ENCODE measurements at regions not wholly inside any gene's neighbourhood (a gene's known extent, or its start where the extent isn't known, plus 50 kb on each side); places are given as distances from the start of the nearest gene placed in this dataset.
A peak's percentile ranks its signal among the peaks of the same experiment; 100 is the strongest.

DNA sequence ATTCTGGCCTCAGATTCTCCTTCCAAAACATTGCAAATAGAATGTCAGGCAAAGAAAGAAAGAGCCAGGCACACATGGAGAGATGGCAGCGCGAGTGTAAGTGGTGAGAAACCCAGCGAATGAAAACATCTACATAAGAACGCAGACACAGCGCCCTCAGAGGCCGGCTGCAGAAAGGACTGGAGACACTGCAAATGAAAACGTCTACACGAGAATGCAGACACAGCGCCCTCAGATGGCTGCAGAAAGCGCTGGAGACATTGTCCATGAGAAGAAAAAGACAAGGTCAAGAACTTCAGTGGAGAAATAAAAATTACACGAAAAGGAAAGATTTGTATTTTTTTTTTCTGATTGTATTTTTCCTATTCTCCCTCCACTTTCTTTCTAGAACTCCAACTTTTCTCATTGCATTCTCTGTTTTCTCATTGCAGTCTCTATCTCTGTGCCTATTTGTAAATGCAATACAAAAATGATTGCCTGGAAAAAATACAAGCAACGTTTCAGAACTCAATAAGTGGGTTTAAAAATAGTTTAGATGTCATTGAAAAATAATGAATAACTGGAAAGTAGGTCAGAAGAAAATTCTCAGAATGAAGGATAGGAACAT is 117.9 kb upstream of the LPCAT1 start (continued):
- TF ChIP-seq PHF8 (CRISPR knock-in tag; IDR thresholded peaks at IDR 0.05): no peak
- no peak for TF ChIP-seq GPN1 (CRISPR knock-in tag; IDR thresholded peaks at IDR 0.05; ENCODE audit: borderline replicate concordance)
- TF ChIP-seq, protein P1, sequence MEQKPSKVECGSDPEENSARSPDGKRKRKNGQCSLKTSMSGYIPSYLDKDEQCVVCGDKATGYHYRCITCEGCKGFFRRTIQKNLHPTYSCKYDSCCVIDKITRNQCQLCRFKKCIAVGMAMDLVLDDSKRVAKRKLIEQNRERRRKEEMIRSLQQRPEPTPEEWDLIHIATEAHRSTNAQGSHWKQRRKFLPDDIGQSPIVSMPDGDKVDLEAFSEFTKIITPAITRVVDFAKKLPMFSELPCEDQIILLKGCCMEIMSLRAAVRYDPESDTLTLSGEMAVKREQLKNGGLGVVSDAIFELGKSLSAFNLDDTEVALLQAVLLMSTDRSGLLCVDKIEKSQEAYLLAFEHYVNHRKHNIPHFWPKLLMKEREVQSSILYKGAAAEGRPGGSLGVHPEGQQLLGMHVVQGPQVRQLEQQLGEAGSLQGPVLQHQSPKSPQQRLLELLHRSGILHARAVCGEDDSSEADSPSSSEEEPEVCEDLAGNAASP (CRISPR knock-in tag; IDR thresholded peaks at IDR 0.05; ENCODE audit: borderline replicate concordance): peak; percentile 18; the same call in 1 of the 2 replicates
- TF ChIP-seq, protein P2, sequence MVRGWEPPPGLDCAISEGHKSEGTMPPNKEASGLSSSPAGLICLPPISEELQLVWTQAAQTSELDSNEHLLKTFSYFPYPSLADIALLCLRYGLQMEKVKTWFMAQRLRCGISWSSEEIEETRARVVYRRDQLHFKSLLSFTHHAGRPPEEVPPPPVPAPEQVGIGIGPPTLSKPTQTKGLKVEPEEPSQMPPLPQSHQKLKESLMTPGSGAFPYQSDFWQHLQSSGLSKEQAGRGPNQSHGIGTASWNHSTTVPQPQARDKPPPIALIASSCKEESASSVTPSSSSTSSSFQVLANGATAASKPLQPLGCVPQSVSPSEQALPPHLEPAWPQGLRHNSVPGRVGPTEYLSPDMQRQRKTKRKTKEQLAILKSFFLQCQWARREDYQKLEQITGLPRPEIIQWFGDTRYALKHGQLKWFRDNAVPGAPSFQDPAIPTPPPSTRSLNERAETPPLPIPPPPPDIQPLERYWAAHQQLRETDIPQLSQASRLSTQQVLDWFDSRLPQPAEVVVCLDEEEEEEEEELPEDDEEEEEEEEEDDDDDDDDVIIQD (CRISPR knock-in tag; IDR thresholded peaks at IDR 0.05; ENCODE audit: low read depth): peak; percentile 31; the same call in 1 of the 2 replicates
- TF ChIP-seq, protein P3, sequence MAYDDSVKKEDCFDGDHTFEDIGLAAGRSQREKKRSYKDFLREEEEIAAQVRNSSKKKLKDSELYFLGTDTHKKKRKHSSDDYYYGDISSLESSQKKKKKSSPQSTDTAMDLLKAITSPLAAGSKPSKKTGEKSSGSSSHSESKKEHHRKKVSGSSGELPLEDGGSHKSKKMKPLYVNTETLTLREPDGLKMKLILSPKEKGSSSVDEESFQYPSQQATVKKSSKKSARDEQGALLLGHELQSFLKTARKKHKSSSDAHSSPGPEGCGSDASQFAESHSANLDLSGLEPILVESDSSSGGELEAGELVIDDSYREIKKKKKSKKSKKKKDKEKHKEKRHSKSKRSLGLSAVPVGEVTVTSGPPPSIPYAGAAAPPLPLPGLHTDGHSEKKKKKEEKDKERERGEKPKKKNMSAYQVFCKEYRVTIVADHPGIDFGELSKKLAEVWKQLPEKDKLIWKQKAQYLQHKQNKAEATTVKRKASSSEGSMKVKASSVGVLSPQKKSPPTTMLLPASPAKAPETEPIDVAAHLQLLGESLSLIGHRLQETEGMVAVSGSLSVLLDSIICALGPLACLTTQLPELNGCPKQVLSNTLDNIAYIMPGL (CRISPR knock-in tag; IDR thresholded peaks at IDR 0.05; ENCODE audit: borderline replicate concordance in 1 of 2, low read depth in 1 of 2): peak; percentile 82 to 92
- TF ChIP-seq TP53 (CRISPR knock-in tag; conservative IDR thresholded peaks at IDR 0.05): no peak
- TF ChIP-seq KLF11 (CRISPR knock-in tag; IDR thresholded peaks at IDR 0.05): no peak
- no peak for TF ChIP-seq ZNF234 (CRISPR knock-in tag; conservative IDR thresholded peaks at IDR 0.05)
- TF ChIP-seq SP5 (CRISPR knock-in tag; IDR thresholded peaks at IDR 0.05; ENCODE audit: borderline replicate concordance, low read depth): peak; percentile 39; the same call in 1 of the 2 replicates
- no peak for TF ChIP-seq TCF12 (IDR thresholded peaks at IDR 0.05)
- no peak for TF ChIP-seq TCF12 (CRISPR knock-in tag; IDR thresholded peaks at IDR 0.05)
- TF ChIP-seq, protein P4, sequence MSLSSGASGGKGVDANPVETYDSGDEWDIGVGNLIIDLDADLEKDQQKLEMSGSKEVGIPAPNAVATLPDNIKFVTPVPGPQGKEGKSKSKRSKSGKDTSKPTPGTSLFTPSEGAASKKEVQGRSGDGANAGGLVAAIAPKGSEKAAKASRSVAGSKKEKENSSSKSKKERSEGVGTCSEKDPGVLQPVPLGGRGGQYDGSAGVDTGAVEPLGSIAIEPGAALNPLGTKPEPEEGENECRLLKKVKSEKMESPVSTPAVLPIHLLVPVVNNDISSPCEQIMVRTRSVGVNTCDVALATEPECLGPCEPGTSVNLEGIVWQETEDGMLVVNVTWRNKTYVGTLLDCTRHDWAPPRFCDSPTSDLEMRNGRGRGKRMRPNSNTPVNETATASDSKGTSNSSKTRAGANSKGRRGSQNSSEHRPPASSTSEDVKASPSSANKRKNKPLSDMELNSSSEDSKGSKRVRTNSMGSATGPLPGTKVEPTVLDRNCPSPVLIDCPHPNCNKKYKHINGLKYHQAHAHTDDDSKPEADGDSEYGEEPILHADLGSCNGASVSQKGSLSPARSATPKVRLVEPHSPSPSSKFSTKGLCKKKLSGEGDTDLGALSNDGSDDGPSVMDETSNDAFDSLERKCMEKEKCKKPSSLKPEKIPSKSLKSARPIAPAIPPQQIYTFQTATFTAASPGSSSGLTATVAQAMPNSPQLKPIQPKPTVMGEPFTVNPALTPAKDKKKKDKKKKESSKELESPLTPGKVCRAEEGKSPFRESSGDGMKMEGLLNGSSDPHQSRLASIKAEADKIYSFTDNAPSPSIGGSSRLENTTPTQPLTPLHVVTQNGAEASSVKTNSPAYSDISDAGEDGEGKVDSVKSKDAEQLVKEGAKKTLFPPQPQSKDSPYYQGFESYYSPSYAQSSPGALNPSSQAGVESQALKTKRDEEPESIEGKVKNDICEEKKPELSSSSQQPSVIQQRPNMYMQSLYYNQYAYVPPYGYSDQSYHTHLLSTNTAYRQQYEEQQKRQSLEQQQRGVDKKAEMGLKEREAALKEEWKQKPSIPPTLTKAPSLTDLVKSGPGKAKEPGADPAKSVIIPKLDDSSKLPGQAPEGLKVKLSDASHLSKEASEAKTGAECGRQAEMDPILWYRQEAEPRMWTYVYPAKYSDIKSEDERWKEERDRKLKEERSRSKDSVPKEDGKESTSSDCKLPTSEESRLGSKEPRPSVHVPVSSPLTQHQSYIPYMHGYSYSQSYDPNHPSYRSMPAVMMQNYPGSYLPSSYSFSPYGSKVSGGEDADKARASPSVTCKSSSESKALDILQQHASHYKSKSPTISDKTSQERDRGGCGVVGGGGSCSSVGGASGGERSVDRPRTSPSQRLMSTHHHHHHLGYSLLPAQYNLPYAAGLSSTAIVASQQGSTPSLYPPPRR (CRISPR knock-in tag; IDR thresholded peaks at IDR 0.05; ENCODE audit: borderline replicate concordance): no peak
- TF ChIP-seq RAD21 (CRISPR knock-in tag; IDR thresholded peaks at IDR 0.05): peak; percentile 67
- no peak for TF ChIP-seq ZNF75D (CRISPR knock-in tag; IDR thresholded peaks at IDR 0.05; ENCODE audit: borderline replicate concordance)
- peak; percentile 54; the same call in 1 of the 2 replicates for TF ChIP-seq FOXK1 (CRISPR knock-in tag; IDR thresholded peaks at IDR 0.05; ENCODE audit: borderline replicate concordance, low read depth)

Measured in HepG2 (cell line).